ENCODE measurements at regions not wholly inside any gene's neighbourhood (a gene's known extent, or its start where the extent isn't known, plus 50 kb on each side); places are given as distances from the start of the nearest gene placed in this dataset.

DNA sequence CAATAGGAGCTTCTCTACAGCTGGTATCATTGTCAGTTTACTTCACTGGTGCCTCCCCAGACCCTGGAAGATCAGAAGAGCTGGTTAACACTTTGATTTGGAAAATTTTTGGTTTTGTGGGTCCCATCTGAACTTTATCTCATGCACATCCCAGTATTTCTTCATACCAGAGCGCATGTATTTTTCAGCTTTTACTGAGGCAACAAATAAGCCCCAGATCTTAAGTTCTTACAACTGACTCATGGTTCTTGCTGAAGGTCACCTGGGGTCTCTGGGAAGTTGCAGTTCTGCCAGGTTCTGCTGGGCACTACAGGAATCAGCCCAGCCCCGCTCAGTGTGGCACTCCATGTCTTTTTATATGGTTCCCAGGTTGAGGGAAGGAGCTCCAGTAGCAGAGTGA, 1249.9 kb downstream of the EFNB2 start:
- no peak overlapping the region; the same call in 1 of the 2 replicates for H2AFZ ChIP-seq (ENCODE audit: low read depth, low read length)
- H3K4me2 ChIP-seq (ENCODE audit: insufficient read depth, low read length) = no peak overlapping the region
- H3K4me1 ChIP-seq (ENCODE audit: insufficient read depth, low read length) = no peaks in the 10 kb centered on the region
- no peaks in the 10 kb centered on the region for H3K27me3 ChIP-seq (ENCODE audit: insufficient read depth, low read length, poor library complexity)
- H3K27ac ChIP-seq (ENCODE audit: low read length) = no peak overlapping the region
- H3K4me3 ChIP-seq (ENCODE audit: low read depth in 1 of 2, low read length in 2 of 2) = no peak overlapping the region
- TF ChIP-seq EZH2 (IDR thresholded peaks at IDR 0.05; ENCODE audit: borderline replicate concordance, low read depth, low read length, severe bottlenecking) = no peak
- TF ChIP-seq, protein P1, sequence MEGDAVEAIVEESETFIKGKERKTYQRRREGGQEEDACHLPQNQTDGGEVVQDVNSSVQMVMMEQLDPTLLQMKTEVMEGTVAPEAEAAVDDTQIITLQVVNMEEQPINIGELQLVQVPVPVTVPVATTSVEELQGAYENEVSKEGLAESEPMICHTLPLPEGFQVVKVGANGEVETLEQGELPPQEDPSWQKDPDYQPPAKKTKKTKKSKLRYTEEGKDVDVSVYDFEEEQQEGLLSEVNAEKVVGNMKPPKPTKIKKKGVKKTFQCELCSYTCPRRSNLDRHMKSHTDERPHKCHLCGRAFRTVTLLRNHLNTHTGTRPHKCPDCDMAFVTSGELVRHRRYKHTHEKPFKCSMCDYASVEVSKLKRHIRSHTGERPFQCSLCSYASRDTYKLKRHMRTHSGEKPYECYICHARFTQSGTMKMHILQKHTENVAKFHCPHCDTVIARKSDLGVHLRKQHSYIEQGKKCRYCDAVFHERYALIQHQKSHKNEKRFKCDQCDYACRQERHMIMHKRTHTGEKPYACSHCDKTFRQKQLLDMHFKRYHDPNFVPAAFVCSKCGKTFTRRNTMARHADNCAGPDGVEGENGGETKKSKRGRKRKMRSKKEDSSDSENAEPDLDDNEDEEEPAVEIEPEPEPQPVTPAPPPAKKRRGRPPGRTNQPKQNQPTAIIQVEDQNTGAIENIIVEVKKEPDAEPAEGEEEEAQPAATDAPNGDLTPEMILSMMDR (IDR thresholded peaks at IDR 0.05; ENCODE audit: borderline replicate concordance, extremely low read depth, low read length, poor library complexity, severe bottlenecking) = no peak
- DNase-seq (no peak), ATAC-seq (ENCODE audit: insufficient read depth, low read depth) (no peak)
- no peaks in the 10 kb centered on the region for H3K36me3 ChIP-seq (ENCODE audit: insufficient read depth, low read length)
- no peaks in the 10 kb centered on the region for H4K20me1 ChIP-seq (ENCODE audit: insufficient read depth, low read length)
- H3K9me3 ChIP-seq (ENCODE audit: insufficient read depth, low read length, severe bottlenecking) = peaks cover 3% of the 10 kb centered on the region
- H3K79me2 ChIP-seq (ENCODE audit: insufficient read depth, low read length) = no peaks in the 10 kb centered on the region
- no peak overlapping the region for H3K9ac ChIP-seq (ENCODE audit: low read depth, low read length)

DNA sequence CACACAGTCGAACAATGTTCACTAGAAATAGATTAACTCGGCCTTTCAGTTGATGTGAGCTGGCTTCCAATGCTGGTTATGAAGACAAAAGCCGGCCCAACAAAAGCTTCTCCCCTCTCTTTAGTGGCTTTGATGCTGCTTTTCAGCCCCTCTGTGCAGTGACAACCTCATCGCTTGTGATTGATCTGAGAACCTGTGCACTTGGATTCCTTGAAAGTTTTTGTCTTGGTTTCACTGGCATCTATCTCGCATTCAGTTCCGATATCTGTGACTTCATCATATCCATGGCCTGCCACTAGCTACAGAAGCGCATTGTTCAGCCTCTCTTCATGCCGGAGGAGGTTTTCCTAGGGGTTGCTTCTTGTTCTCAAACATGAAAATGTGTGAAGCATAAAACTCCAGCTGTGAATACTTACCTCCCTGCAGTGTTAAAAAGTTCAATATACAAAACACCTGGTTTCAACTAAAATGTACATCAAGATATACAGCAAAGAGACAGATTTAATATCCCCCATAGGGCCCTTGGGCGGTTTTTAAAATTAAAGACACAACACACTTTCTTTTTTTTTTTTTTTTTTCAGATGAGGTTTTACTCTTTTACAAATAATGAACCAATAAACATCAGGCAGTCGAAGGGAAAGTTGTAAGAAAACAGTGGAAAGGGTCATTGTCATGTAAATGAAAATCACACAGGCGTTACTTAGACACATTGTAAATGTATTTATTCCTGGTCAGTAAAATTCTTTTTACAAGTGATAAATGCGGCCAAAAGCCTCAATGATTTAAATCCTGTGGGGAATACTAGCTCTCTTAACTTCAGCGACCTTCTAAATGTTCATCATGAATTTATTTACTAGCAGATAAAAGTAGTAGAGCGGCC, 1252.8 kb downstream of the EFNB2 start:
- no peak overlapping the region for H3K4me2 ChIP-seq (ENCODE audit: insufficient read depth, low read length)
- H3K9me3 ChIP-seq (ENCODE audit: insufficient read depth, low read length, severe bottlenecking) = peaks cover 2% of the 10 kb centered on the region
- H3K79me2 ChIP-seq (ENCODE audit: insufficient read depth, low read length) = no peaks in the 10 kb centered on the region
- H3K9ac ChIP-seq (ENCODE audit: low read depth, low read length) = no peak overlapping the region
- no peaks in the 10 kb centered on the region for H4K20me1 ChIP-seq (ENCODE audit: insufficient read depth, low read length)
- H3K27ac ChIP-seq (ENCODE audit: low read length) = no peak overlapping the region
- H2AFZ ChIP-seq (ENCODE audit: low read depth, low read length) = no peak overlapping the region
- no peak overlapping the region for H3K4me3 ChIP-seq (ENCODE audit: low read depth in 1 of 2, low read length in 2 of 2)
- no peak for ATAC-seq (ENCODE audit: insufficient read depth, low read depth)
- no peaks in the 10 kb centered on the region for H3K36me3 ChIP-seq (ENCODE audit: insufficient read depth, low read length)
- H3K27me3 ChIP-seq (ENCODE audit: insufficient read depth, low read length, poor library complexity) = no peaks in the 10 kb centered on the region
- TF ChIP-seq, protein P1 (IDR thresholded peaks at IDR 0.05; ENCODE audit: borderline replicate concordance, extremely low read depth, low read length, poor library complexity, severe bottlenecking) = no peak
- TF ChIP-seq EZH2 (IDR thresholded peaks at IDR 0.05; ENCODE audit: borderline replicate concordance, low read depth, low read length, severe bottlenecking) = no peak
- no peak for DNase-seq
- no peaks in the 10 kb centered on the region for H3K4me1 ChIP-seq (ENCODE audit: insufficient read depth, low read length)

DNA sequence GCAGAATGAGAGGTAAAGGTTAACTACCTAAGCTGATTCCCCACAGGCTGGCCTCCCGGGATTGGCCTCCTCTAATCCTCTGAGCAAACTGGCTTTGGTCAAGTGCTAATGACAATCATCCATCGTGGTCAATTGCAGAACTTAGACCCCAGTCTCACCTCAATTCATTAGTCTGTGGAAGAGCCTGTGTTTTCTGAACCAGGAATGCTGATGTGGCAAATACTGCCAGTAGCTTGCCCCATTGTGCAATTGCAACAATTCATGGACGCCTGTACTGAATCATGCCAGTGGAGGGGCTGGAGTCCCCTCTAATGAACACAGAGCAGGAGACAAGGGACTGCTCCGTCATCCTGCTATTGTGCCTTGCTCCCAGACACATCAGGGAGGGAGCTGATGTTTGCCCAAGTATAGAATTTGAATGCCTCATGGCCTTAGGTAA, 1256.5 kb downstream of the EFNB2 start:
- DNase-seq = no peak
- no peak overlapping the region for H2AFZ ChIP-seq (ENCODE audit: low read depth, low read length)
- no peak for ATAC-seq (ENCODE audit: insufficient read depth, low read depth)

More for the DNA sequence above, 1256.5 kb downstream of the EFNB2 start:
- Histone ChIP-seq H3K4me1 (ENCODE audit: insufficient read depth, low read length) (no peaks in the 10 kb centered on the region), H3K4me2 (ENCODE audit: insufficient read depth, low read length) (no peak overlapping the region), H3K9ac (ENCODE audit: low read depth, low read length) (no peak overlapping the region), H3K36me3 (ENCODE audit: insufficient read depth, low read length) (no peaks in the 10 kb centered on the region), H3K27me3 (ENCODE audit: insufficient read depth, low read length, poor library complexity) (no peaks in the 10 kb centered on the region), H3K9me3 (ENCODE audit: insufficient read depth, low read length, severe bottlenecking) (no peaks in the 10 kb centered on the region), H3K79me2 (ENCODE audit: insufficient read depth, low read length) (no peaks in the 10 kb centered on the region), H3K4me3 (ENCODE audit: low read depth in 1 of 2, low read length in 2 of 2) (no peak overlapping the region), H3K27ac (ENCODE audit: low read length) (no peak overlapping the region), H4K20me1 (ENCODE audit: insufficient read depth, low read length) (no peaks in the 10 kb centered on the region)
- TF ChIP-seq EZH2 (IDR thresholded peaks at IDR 0.05; ENCODE audit: borderline replicate concordance, low read depth, low read length, severe bottlenecking) = no peak
- TF ChIP-seq, protein P1 (IDR thresholded peaks at IDR 0.05; ENCODE audit: borderline replicate concordance, extremely low read depth, low read length, poor library complexity, severe bottlenecking) = no peak
